ENCODE measurements at regions not wholly inside any gene's neighbourhood (a gene's known extent, or its start where the extent isn't known, plus 50 kb on each side); places are given as distances from the start of the nearest gene placed in this dataset.

DNA sequence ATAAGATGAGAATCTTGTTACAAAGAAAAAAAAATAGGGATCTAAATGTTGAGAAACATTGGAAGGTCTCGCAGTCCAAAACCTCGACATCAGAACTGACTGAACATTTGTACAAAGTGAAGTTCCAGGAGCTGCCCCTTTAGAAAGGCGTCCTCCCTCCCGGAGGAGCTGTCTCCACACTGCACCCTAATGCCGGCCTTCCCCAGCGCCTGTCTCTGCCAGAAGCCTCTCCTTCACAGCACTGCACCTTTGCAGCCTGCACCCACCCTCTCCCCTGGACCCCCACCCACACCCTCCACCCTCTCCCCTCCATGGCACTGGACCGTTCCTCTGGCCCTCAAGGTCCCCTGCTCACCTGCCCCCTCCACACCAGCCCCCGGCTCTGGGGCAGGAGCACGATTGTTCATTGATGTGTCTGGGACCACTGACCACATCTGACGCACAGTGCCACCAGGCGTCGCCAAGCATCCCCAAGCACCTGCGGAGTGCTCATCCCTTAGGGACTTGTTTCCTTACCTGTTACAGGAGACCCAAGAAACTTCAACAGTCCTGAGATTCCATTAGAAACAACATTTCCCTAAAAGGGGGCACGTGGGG, 90.3 kb upstream of the SNTG2 start:
- DNase-seq (ENCODE audit: low read depth), result no peak

DNA sequence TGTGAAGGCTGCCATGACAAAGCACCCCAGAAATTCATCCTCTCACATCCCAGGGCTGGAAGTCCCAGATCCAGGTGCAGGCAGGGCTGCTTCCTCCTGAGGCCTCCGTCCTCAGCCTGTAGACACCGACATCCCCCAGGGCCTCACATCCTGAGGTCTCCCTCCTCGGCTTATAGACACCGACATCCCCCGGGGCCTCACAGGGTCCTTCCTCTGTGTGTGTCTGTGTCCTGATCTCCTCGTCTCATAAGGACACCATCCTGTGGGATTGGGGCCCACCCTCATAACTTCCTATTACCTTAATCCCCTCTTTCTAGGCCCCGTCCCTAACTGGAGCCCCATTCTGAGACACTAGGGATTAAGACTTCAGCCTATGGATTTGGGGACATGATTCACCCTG, 92.0 kb upstream of the SNTG2 start:
- DNase-seq (ENCODE audit: low read depth), result no peak

DNA sequence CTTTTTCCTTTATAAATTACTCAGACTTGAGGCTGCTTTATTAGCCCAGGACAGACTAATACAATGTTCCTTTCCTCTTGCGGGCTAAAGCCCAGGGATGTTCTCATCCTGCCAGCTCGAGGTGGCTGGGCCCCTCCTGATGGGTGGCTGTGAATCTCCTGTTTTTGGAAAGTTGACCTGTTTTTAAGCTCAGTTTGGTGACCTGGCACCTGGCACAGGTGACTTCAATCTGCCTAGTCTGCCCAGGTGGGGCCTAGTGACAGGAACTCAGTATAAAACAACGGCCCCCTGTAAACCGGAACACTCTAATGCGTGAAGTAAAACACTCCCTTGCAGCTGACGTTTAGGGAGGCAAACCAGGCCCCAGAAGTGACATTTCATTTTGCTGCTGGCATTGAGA, 92.7 kb upstream of the SNTG2 start:
- DNase-seq (ENCODE audit: low read depth), result no peak

DNA sequence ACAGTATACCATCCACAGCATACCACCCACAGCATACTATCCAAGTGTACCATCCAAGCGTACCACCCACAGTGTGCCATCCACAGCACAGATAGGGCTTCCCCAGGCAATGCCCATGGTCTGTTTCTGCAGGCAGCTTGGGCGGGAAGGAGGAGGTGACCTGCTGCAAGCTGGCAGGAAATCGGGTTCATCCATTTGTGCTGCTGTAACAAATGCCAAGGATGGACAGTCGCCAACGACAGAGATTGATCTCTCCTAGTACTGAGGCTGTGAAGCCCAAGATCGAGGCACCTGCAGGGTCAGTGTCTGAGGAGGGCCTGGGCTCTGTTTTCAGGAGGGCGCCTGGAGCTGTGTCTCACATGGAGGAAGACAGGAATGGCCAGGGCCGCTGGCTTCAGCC, 93.6 kb upstream of the SNTG2 start:
- no peak for DNase-seq (ENCODE audit: low read depth)

DNA sequence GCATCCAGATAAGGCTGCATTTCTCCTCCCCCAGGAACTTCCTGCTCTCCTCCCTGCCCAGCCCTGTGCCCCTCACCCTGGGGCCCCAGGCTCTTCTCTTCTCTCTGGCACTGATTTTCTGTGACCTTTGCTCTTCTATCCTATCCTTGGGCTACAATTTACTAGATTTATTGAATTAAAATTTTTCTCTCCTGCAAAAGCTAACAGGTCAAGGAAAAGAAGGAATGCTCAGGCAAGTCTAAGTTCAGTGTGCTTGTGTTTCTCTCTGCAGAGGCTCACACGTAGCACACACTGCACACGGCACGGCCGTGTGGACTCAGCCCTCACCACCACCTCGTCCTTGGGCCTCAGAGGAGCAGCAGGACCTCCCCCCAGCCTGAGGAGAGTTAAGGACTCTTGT, 94.2 kb upstream of the SNTG2 start:
- DNase-seq (ENCODE audit: low read depth), result no peak

DNA sequence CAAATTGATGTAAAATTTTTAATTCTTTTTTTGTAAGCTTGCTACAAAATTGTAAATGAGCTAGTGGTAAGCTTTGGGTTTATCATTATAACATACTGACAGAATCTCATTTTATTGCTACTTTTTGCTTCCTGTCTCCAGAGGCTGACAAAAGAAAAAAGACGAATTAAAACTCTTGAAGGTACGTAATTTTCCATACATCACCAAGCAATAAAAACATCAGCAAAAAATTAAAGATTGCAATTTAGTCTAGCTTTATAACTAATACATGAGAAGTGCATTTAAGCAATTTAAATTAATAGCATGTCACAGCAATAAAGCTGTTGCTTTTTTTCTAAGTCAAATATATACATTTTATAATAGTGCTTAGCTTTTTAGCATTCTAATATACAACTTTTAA, 94.6 kb upstream of the SNTG2 start:
- no peak for DNase-seq (ENCODE audit: low read depth)

DNA sequence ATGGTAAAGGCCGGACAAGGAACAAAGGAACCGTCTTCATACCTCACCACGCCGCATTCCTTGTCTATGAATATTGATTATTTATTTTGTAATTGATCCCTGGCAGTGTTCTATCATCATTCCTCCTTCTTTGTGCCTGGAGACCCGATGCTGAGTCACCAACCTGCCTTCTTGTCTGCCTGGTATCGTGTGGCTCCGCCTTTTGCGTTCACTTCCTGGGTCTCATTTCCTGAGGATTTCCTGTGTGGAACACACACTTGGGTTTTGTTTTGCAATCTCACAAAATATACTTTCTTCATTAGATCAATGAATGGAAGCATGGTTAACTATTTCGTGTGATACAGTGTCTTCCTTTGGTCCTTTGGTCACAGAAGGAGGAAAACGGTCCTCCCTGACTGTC, 95.5 kb upstream of the SNTG2 start:
- no peak for DNase-seq (ENCODE audit: low read depth)

DNA sequence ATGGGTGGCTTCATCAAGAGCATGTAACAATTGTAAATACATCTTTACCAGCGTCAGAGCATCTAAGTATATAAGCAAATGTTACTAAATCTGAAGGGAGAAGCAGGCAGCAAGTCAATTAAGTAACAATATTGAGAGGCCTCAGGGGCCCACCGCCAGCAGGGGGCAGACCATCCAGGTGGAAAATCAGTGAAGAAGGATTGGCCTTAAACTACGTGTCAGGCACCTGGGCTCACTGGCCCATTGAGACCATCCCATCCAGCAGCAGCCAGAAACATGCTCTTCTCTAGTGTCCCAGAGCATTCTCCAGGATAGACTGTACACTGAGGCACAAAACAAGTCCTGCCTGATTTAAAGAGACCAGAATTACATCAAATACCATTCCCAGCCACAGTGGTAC, 96.2 kb upstream of the SNTG2 start:
- DNase-seq (ENCODE audit: low read depth), result no peak

DNA sequence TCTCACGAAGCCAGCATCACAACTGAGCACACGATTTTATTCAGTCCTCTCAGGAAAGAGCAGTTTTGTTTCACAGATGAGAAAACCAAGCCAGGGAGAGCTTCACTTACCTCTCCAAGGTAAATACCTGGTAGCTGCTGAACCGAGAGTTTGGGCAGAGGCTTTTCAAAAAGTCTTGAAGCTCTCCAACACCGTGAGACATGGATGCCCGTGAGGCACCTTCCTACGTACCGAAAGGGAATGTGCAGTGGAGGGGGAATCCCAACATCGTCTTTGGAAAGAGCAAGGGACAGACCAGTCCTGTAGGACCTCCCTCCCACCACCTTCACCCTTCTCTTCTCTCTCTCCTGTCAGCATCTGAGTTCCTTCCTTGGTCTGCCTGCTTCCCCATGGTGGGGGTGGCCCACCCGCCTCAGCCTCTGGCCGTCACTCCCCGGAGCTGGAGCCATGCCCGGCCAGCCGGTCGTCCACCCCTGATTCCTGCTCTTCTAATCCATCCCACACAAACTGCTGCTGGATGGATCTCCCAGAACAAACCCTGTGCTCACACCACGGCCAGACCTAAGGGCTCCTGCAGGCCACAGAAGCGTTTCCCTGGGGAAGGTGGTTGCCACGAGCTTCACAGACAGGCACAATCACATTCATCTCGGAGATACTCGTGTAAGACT, 97.3 kb upstream of the SNTG2 start:
- no peak for DNase-seq (ENCODE audit: low read depth)

DNA sequence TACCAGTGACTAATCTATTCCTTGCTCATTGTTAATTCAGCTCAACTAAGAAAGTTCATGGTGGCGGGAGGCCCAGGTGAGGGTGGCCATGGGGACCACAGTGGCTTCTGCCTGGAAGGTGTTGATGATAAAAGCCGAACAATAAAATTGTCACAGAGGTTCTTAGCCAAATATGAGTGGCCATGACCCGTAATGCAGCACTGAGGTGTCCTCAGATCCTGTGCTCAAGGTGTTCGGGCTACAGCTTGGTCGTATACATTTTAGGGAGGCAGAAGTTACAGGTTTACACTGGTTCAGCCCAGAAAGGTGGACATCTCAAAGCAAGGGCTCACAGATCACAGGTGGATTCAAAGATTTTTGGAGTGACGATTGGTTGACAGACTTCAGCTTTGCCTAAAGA, 98.5 kb upstream of the SNTG2 start:
- no peak for DNase-seq (ENCODE audit: low read depth)

DNA sequence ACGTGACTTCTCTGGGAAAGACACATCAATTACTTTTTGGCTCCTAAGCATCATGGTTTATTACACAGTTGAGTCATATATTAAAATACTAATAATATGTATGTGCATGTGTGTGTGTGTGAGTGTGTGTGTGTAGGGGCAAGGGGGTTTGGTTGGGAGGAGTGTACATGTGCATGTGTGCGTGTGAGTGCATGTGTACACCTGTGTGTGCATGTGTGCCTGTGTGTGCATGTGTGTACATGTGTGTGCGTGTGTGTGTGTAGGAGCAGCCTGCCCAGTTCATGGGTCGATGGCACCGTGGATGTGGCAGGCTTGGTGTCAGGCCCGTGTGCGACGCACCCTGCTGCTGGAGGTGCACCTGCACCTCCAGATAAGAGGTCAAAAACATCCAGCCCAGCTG, 99.0 kb upstream of the SNTG2 start:
- DNase-seq (ENCODE audit: low read depth), result no peak

DNA sequence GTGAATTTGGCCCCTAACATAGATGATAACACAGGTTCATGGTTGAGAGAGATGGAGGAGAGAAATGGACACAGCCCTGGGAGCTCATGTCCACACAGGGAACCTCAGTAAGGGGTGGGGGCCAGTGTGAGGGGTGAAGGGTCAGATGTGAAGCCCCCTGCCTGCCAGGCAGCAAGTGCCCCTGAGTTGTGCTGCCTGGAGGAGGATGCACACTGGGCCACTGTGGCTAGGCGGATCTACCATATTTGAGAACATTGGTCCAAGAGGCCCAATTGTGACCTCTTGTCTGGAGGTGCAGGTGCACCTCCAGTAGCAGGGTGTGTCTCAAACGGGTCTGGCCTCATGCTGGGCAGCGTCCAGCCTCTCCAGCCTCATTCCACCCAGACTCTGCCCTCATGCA, 99.6 kb upstream of the SNTG2 start:
- no peak for DNase-seq (ENCODE audit: low read depth)

DNA sequence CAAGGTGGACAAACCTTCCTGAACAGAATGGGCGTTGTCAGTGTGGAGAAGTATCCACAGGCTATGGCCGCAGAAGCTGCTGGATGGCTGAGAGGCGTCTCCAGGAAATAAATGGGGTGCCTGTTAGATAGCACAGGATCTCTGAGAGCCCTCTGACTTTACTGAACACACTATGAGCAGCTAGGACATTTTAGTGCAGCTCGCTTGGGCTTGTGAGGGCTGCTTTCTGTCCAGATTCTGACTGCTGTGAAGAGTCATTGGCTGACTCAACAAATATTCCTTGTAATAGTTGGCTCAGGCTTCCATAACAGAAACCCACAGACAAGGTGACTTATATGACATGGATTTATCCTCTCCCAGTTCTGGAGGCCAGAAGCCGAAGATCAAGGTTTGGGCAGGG, 100.2 kb upstream of the SNTG2 start:
- DNase-seq (ENCODE audit: low read depth), result no peak

DNA sequence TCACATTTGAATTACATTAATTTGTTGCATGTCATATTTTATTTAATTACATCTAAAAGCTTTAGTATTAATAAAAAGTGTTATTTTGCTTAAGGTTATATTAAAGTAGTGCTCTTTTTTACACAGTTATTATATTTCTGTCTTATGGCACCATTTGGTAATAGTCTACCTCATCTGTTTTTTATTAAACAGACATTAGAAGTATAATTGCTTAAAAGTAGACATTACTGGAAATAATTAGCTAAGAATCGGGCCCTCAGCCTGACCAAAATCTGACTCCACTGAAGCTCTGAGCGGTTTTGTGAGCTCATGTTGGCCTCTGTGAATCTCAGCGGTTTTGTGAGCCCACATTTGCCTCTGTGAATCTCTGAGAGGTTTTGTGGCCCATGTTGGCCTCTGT, 102.5 kb upstream of the SNTG2 start:
- DNase-seq (ENCODE audit: low read depth), result no peak

DNA sequence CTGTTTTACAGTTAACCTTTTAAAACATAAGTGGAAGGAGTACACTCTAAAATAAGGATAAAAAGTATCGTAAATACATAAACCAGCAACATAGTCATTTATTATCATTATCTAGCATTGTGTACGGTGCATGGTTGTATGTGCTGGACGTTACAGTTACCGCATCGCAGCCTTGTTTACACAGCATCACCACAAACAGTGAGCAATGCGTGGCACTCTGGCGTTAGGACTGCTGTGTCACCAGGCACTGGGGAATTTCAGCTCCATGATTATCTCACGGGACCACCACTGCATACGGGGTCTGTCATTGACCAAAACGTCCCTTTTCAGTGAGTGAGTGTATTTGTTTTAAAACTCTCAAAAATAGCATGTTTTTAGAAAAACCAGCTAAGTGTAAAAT, 103.0 kb upstream of the SNTG2 start:
- no peak for DNase-seq (ENCODE audit: low read depth)

DNA sequence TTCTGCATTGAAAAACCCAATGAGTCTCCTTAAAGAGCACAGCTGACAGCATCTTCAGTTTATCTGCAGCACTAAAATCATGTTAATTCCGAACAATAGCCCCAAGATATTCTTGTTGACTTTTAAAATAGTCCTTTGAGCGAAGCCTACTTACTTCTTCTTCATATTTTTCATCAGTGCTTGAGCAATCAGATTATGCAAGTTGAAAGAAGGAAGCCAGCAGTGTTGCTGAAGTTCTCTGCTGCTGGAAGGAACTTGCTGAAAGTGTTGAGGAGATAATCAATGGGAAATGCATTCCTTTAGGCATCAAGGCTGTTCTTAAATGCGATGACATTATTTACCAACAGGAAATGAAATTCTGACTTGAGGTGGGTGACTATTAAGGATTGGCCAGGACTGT, 105.9 kb upstream of the SNTG2 start:
- DNase-seq (ENCODE audit: low read depth), result no peak

DNA sequence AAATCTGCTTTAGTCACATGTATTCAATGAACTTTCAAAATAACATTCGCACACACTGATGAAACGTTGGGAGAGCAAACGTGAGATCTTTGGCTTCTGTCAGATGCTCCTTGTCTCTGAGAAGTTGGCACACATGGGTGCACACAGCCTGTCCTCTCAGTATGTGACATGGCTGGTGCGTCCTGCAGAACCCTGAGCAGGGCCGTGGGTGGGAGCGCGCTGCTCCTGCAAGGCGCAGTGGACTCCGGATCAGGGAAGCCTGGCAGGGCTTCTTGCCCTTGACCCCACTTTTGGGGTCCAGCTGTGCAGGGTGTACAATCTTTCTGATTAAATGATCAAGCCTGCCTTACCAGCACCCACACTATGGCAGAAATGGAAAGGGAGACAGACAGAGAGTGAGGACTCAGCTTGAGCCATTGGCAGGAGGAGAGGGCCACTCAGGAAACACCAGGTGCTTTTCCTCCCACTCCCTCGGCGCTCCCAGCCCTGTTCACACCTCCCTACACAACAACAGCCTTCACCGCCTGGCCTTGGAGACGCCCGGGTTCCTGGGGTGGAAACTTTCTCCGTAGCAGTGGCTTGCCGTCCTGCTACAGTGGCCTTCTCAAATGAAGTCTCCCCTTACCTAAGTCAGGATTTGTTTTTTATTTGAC, 108.4 kb upstream of the SNTG2 start:
- DNase-seq (ENCODE audit: low read depth), result no peak

DNA sequence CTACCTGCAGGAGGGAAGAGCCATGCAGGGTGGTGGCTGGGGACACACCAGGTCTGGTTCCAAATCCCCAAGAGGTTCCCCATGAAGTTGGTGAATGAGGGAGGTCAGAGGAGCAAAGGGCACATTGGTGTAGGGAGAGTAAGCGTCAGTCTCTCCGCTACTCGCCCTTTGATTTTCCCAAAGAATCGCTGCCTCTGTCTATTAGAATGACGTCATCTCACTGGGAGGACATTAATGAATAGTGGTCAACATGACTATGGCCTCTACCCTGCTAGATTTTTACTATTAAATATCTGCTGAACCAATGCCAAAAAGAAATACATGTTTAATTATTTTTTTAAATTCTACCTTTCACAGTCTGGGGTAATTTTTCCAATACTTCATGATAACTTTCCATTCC, 109.6 kb upstream of the SNTG2 start:
- no peak for DNase-seq (ENCODE audit: low read depth)

DNA sequence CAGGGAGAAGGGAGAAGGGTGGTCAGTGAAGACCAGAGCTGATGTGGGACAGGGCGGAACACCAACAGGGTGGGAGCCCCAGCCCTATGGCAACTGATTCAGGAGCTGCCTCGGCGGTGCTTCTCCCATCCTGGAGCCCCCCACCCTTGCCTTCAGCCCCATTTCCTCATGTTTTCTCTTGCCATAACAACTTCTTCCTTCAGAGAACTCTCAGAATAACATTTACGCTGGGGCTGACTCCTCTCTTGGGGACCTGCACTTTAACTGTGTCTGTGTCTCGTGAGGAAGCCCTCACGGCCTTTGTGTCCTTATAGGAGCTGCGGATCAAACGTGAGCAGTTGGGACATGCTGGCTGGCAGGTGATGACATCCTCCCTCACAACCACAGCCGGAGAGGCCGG, 116.4 kb upstream of the SNTG2 start:
- no peak for DNase-seq (ENCODE audit: low read depth)

DNA sequence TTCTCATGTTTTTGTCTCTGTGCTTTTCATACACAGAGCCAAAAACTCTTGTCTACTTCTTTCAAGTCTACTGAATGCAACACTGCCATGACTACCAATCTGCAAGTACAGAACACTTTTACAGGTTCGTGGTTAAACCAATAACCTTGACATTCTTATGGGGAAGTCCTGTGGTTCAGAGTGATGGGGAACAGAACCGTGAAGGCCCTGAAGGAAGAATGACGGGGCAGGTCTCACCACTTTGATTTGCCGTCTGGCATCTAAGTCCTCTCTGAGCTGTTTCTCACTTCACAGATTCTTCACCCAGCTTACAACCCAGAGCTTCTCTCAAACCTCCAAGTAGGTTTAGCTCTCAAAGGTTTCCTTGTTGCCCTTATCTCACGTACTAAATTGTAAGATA, 117.5 kb upstream of the SNTG2 start:
- no peak for DNase-seq (ENCODE audit: low read depth)

DNA sequence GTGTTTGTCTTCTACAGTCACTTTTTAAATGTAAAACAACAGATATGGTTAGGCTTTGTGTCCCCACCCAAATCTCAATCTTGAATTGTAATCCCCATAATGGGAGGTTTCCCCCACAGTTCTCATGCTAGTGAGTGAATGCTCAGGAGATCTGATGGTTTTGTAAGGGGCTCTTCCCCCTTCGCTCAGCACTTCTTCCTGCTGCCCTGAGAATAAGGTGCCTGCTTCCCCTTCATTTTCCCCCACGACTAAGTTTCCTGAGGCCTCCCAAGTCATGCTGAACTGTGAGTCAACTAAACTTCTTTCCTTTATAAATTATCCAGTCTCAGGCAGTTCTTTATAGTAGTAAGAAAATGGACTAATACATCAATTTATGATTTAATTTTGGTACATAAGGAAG, 118.0 kb upstream of the SNTG2 start:
- DNase-seq (ENCODE audit: low read depth), result no peak

DNA sequence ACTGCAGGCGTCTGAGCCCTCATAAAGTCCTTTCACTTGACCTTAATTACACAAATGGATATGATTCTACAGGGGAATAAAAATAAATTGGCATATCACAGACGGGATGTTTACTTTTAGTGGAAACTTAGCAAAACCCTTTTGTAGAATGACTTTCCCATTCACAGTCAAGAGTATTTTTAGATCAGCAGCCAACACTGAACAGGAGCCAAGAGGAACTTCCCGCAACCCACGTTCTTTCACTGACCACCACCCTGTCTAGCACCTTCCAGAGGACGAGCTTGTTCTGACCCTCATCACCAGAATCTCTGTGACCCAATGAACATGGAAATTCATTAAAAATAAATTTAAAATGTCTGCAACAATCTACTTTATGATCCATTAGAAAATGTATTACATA, 119.0 kb upstream of the SNTG2 start:
- no peak for DNase-seq (ENCODE audit: low read depth)

DNA sequence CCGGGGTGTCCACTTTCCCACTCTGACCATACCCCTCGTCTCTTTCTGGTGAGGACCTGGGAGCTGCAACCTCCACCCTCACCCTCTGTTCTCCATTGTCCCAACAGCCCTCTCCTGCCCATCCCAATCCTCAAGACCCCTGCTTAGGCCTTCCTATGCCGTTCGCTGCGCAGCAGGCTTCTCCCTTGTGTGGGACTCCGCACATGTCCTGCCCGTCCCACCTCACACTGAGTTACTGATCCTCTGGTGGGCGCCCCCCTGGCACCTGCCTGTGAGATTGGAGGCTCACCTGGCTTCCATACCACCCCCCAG, 119.5 kb upstream of the SNTG2 start:
- DNase-seq (ENCODE audit: low read depth), result no peak
